ENCODE measurements at regions not wholly inside any gene's neighbourhood (a gene's known extent, or its start where the extent isn't known, plus 50 kb on each side); places are given as distances from the start of the nearest gene placed in this dataset.

- H3K9ac ChIP-seq (replicated peaks; ENCODE audit: extremely low read depth, insufficient read depth, low read length): no peak overlapping the region
- no peak overlapping the region for H3K4me2 ChIP-seq (ENCODE audit: insufficient read depth, low read length)
- no peaks in the 10 kb centered on the region for H3K4me1 ChIP-seq (ENCODE audit: control insufficient read depth, extremely low read depth, insufficient read depth, low read length)
- H3K79me2 ChIP-seq (ENCODE audit: control insufficient read depth, insufficient read depth, low read length): no peaks in the 10 kb centered on the region
- H2AFZ ChIP-seq (ENCODE audit: low read depth, low read length): no peak overlapping the region
- H3K27ac ChIP-seq (ENCODE audit: insufficient read depth, low read depth, low read length): no peak overlapping the region
- ChIA-PET POLR2A (no interaction called here), CTCF (no interaction called here)
- H3K27me3 ChIP-seq (ENCODE audit: control insufficient read depth in 2 of 2, insufficient read depth in 2 of 2, low read length in 2 of 2): no peaks in the 10 kb centered on the region
- BruUV-seq (replicated peaks): no TSS peak
- FAIRE-seq: no peak
- H3K4me3 ChIP-seq (replicated peaks in 1 of 3; ENCODE audit: insufficient read depth in 1 of 3, low read depth in 1 of 3, low read length in 3 of 3): no peak overlapping the region
- dilution Hi-C loops (cut with MboI; ENCODE audit: extremely low pct_ligation_motif_present, low sequenced_read_pairs): no loop called here
- H3K9me1 ChIP-seq (replicated peaks; ENCODE audit: control insufficient read depth, extremely low read depth, insufficient read depth, low read length): no peaks in the 10 kb centered on the region
- TF ChIP-seq POLR2A (IDR thresholded peaks at IDR 0.05; ENCODE audit: low read depth, low read length) (no peak), CTCF (IDR thresholded peaks at IDR 0.05; ENCODE audit: extremely low read depth in 1 of 2, insufficient read depth in 1 of 2, low read depth in 1 of 2, low read length in 2 of 2) (no peak), MAX (IDR thresholded peaks at IDR 0.05; ENCODE audit: insufficient read depth, insufficient read length) (no peak), FOS (IDR thresholded peaks at IDR 0.05; ENCODE audit: borderline replicate concordance, insufficient read depth, low read length) (no peak), MYC (IDR thresholded peaks at IDR 0.05; ENCODE audit: low read depth, low read length) (no peak), GATA2 (IDR thresholded peaks at IDR 0.05; ENCODE audit: insufficient read depth, insufficient read length, low read depth, low read length) (no peak), JUN (IDR thresholded peaks at IDR 0.05; ENCODE audit: borderline replicate concordance, insufficient read depth, insufficient read length, low read depth) (no peak), EZH2 (IDR thresholded peaks at IDR 0.05; ENCODE audit: borderline replicate concordance, low read depth, low read length, severe bottlenecking) (no peak), POLR2AphosphoS5 (IDR thresholded peaks at IDR 0.05; ENCODE audit: insufficient read depth, low read depth, low read length) (no peak)
- intact Hi-C loops (cut with micrococcal nuclease): no loop called here
- DNase-seq (ENCODE audit: low read depth, low spot score): no peak
- H3K36me3 ChIP-seq (ENCODE audit: control insufficient read depth in 2 of 2, extremely low read depth in 1 of 2, insufficient read depth in 2 of 2, low read length in 2 of 2): no peaks in the 10 kb centered on the region
- no peaks in the 10 kb centered on the region for H4K20me1 ChIP-seq (replicated peaks; ENCODE audit: control insufficient read depth, extremely low read depth, insufficient read depth, low read length)
- no peaks in the 10 kb centered on the region for H3K9me3 ChIP-seq (replicated peaks; ENCODE audit: control insufficient read depth, insufficient read depth, low read length)
These were observed 203.5 kb upstream of the TMEFF2 start for GRCh38 chr2:192398236-192398635.

Data from endothelial cell of umbilical vein (primary cell).